ENCODE measurements at regions not wholly inside any gene's neighbourhood (a gene's known extent, or its start where the extent isn't known, plus 50 kb on each side); places are given as distances from the start of the nearest gene placed in this dataset.

DNA sequence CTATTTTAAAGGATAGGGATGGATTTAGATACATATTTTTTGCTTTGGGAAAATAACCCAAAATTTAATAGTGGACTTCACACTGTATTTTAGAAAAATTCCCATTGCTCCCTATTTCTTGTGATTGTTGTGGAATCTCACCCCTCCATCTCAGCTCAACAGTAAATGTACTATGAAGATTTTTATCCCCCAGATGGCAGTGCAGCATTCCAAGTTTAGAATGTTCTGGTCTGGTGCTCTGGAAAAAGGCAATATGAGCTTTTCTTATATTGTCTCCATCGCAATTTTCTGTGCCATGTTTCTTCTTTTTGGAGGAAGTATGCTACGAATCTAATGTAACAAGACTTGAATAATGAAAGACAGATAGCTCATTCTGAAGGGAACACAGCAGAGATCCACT lies 471.7 kb upstream of the SYT1 start:
- TF ChIP-seq POLR2AphosphoS5 (IDR thresholded peaks at IDR 0.05) (no peak), CTCF (IDR thresholded peaks at IDR 0.05) (no peak)

All from suprapubic skin (tissue), 3 donors.